HG03432 (cell line): ENCODE measurements at regions not wholly inside any gene's neighbourhood (a gene's known extent, or its start where the extent isn't known, plus 50 kb on each side); places are given as distances from the start of the nearest gene placed in this dataset.

ENCODE experiments used
- ATAC-seq: cut with Tn5 transposase; IDR thresholded peaks from one replicate; pipeline ENCODE4 v1.9.1; 2021; ENCODE audit warnings: mild to moderate bottlenecking, moderate library complexity; ENCODE audit not compliant: unreplicated experiment

DNA sequence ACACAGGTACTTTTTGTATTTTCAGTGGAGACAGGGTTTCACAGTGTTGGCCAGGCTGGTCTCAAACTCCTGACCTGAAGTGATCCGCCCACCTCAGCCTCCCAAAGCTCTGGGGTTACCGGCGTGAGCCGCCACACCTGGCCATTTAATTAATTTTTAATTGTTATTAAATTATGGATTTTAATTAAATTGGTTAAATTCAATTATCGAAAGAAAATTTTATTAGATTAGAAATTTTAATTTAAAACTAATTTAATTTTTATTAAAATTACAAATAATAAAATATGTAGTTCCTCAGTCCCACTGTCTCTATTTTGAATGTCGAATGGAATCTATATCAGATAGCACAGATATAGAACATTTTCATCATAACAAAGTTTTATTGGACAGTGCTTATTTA lies 416.5 kb downstream of the GABRG2 start:
- no peak for ATAC-seq

DNA sequence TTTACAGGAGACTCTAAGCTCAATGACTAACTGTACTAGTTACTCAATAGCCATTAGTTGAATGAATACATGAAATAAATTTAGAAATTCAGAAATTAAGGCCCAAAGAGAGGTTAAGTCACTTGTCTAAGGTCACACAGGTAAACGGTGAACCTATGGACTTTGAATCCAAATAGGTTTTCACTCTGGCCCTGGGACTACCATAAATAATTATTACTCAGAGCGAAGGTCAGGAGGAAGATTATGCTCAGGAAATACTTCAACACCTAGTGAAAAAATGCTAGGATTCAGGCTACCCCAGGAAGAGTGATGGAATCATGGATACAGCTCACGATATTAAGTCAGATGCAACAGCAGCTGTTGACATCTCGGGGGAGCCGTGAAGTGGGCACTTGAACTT lies 417.4 kb downstream of the GABRG2 start:
- no peak for ATAC-seq

DNA sequence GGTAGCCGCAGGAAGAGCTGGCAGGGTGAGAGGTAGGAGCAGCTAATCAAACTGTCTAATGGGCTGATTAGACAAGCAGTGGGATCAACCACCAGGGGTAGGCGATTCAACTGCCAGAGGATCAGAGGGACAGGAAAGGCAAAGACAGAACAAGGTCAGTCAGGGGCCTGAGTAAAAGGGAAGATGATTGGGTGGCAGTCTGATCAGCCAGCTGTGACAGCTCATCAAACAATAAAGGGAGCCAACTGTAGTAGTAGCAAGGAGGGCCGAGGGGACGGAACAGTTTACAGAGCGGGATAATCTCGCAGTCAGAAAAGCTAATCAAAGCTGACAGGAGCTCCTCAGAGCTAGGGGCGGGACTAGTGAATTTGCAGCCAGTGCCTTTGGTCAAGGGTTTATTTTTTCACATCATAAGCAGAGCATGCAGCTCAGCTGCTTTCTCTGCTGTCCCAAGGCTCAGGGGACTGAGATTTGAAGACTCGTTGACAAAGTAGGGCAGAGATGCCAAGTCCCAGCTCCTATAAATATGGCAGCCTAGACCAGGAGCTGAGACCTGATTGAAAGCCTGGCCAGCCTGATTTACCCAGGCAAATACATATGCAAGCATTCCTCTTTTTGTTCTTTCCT lies 418.2 kb downstream of the GABRG2 start:
- no peak for ATAC-seq

DNA sequence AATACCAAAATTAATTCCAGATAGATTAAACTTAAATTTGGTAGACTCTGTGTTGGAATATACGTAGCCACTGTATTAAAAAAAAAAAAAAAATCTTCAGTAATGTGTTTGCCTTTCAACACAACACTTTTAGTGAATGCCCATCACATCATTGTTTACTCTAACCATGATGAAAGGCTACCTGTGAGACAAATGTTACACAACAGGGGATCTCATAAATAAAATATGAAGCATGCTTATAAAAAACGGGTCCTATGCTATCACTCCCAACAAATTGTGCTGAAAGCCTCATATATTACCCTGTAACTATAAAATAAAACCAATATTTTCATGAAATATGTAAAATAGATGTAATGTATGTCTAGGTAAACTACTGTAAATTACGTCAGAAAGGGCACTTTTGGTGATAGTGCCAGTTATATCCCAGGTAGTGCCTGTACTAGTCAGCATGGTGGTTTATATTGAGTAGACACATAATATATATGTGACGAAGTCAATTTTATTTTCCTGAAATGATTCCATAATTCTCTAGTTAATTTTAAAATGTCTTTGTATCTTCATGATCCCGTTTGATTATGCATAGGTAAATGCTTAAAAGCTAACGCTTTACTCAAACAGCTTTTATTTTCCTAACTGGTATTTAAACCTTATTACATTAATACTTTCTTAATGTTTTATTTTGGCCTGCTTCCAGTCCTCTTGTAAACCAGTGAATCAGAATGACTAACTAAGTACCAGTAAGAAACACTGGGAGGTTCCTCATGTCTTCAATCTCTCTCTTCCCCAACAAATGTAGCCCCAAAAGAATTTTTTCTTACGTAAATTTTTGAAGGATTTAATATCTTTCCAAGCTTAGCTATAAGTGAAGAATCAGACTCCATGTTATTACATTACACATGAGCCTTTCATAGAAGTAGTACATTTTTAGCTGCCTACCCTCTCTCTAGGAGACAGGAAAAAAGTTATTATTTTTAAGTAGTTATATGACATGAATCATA lies 420.3 kb downstream of the GABRG2 start:
- no peak for ATAC-seq

- ATAC-seq = peak; percentile 83
These were observed 428.7 kb downstream of the GABRG2 start for GRCh38 chr5:162496100-162496808.

- ATAC-seq = peak; percentile 48
These were observed 429.9 kb downstream of the GABRG2 start for GRCh38 chr5:162497455-162497854.

GRCh38 chr5:162502780-162503179 lies 435.2 kb downstream of the GABRG2 start:
- ATAC-seq = no peak

DNA sequence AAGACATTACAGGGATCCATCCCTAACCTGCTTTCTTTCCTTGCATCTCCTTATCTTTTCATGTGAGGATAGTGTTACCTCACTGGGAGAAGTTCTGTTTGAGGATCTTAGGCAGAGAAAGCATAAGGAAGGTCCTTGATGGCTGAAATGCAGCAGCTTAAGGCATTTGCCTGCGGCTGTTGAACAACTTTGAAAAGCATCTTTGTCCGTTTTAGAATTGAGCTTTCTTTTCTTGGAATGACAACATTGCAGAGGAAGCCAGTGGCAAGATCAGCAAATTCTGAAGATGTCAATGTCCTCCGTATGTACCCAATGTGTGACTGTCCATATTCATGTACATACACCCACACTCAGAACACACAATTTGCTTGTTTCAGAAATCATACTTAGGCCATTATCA lies 436.2 kb downstream of the GABRG2 start:
- ATAC-seq = no peak

DNA sequence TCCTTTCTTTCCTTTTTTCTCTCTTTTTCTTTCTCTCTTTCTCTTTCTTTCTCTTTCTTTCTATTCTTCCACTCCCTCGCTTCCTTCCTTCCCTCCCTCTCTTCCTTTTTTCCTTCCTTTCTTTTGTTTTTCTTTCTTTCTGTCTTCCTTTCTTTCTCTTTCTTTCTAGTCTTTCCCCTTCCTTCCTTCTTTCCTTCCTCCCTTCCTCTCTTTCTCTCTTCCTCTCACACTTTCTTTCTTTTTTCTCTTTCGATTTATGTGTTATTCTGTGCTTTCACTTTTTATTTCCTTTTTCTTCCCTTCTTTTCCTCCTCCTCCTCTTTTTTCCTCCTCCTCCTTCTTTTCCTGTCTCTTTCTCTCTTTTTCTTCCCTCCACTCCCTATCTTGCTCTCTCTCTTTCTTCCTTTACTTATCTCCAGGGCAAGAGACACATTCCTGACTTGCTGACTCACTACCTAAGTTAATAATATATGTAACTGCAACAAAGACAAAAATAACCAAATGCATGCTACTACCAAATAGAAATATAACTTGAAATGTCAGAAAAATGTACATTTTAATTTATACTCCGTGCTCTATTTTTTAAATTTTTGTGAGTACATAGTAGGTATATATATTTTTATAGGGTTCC lies 445.5 kb downstream of the GABRG2 start:
- no peak for ATAC-seq

DNA sequence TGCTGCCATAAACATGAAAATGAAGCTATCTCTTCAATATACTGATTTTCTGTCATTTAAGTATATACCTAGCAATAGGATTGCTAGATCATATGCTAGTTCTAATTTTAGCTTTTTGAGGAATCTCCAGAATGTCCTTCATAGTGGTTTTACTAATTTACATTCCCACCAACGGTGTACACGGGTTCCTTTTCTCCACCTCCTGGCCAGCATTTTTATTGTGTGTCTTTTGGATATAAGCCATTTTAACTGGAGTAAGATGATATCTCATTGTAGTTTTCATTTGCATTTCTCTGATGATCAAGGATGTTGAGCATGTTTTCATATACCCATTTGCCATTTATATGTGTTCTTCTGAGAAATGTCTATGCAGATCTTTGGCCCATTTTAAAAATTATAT lies 446.5 kb downstream of the GABRG2 start:
- no peak for ATAC-seq

GRCh38 chr5:162520878-162521277 lies 453.3 kb downstream of the GABRG2 start:
- ATAC-seq = no peak

- ATAC-seq = no peak
These were observed 461.6 kb downstream of the GABRG2 start for GRCh38 chr5:162529209-162529608.

- ATAC-seq = no peak
These were observed 462.3 kb downstream of the GABRG2 start for GRCh38 chr5:162529886-162530285.

DNA sequence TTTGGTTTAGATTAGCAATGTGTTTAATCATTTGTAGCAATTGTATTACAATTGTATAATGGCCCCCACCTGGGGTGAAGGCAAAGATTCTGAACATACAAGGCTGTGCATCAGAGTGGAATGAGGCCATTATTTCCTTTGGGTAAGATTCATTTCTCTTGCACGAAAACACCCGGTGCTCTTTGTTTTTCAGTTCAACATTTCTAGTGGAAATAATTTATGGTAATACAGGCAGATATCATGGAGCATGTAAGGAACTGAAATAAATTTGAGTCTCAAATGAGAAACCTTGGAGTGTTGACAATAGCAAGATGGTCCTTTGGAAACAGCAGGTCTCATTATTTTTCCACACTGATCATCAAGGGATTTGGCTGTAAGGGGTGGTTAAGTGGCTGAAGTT lies 475.9 kb downstream of the GABRG2 start:
- ATAC-seq = no peak

DNA sequence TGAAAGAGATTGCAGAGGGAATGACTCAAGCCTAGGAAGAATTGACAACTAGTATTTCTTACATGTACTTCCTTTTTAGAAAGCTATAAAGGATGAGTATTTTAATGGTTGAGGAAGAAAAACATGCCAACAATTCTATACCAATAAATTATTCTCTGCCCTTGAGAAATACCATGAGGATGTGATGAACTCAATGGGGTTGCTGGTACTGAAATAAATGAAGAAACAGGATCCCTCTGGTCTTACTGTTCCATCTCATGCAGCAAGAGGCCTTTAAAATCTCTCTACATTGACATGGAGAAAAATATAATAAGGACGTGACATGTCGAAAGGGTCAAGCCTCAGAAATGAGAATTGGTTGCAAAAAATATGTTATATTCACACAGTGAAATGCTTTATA lies 477.3 kb downstream of the GABRG2 start:
- no peak for ATAC-seq

DNA sequence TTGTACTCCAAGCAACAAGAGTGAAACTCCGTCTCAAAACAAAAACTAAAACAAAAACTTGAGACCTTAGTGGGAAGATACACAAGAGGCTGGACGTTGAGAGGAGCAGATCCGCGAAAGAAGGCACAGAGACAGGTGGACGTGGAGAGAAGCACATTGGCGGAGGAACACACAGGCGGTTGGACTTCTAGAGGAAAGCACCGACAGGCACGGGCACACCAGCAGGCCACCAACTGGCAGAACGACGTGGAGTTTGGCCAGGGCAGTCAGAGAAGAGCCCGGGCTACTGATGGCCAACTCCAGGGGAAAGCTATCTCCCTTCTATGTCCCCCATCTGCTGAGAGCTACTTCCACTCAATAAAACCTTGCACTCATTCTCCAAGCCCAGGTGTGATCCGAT lies 482.7 kb downstream of the GABRG2 start:
- ATAC-seq = no peak

DNA sequence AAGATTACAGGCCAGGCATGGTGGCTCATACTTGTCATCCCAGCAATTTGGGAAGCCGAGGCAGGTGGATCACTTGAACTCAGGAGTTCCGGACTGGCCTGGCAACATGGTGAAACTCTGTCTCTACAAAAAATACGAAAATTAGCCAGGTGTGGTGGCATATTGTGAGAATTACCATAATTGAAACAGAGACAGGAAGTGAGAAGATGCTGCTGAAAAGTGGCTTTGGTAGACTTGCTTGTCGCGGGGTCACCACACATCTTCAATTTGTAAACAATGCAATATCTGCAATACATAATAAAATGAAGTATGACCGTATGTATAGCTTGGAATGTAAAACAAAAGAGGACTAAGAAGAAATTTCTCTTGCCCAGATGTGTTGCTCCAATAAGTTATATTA lies 490.5 kb downstream of the GABRG2 start:
- no peak for ATAC-seq

- ATAC-seq = no peak
These were observed 500.1 kb downstream of the GABRG2 start for GRCh38 chr5:162567644-162568043.

DNA sequence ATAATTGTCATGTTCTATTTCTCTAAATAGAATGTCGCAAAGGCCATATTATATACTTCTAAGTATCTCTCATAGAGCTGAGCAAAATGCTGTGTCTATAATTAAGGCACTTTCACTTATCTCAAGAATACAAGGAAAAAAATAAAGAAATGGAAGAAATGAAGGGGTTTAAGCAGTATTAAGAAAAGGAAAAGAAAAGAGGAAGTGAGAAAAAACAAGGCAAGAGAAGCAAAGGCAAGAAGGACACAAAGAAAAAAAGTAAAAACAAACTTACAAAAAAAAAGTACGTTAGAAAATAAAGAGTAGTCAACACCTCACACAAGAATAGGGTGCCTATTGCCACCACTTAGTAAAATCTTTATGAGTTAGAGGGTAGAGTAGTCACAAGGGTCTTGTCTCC lies 506.2 kb downstream of the GABRG2 start:
- ATAC-seq = no peak

DNA sequence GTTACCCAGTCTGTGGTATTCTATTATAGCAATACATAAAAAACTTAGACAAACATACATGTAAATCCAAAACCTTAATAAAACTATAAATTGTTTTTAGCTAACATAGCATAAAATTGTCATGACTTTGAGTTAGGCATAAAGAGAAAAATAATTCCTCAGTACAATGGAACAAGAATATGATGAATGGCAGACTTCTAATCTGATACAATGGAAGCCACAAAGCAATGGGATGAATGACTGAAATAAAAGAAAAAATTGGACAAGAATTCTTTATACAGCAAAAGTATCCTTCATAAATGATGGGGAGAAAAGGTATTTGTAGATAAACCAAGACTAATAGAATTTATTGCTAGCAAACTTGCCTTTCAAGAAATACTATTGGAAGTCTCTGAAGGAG lies 524.2 kb downstream of the GABRG2 start:
- no peak for ATAC-seq

DNA sequence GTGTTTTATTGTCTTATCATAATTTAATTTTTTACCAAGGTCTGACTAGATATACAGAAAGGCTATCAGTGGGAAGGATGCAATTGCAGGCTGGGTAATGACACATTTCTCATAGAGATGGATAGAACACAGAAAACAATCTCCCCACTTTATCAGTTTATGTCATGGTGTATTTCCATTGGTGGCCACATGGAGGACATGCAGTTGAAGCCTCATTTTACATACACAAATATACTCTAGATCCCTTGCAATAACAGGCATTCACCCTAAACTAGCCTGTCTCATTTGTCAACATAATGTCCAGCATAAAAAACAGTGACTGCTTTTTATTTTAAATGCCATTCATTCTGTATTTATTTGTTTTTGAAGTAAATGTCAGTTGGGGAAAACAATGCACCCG lies 526.3 kb downstream of the GABRG2 start:
- peak; percentile 77 for ATAC-seq
